GM19438 (cell line): ENCODE measurements at regions not wholly inside any gene's neighbourhood (a gene's known extent, or its start where the extent isn't known, plus 50 kb on each side); places are given as distances from the start of the nearest gene placed in this dataset.

ENCODE experiments used
- ATAC-seq: cut with Tn5 transposase; IDR thresholded peaks from one replicate; pipeline ENCODE4 v1.9.1; 2021; ENCODE audit warnings: low read depth; ENCODE audit not compliant: unreplicated experiment

GRCh38 chr12:118467641-118468305 lies 91.4 kb downstream of the SUDS3 start:
- no peak for ATAC-seq

DNA sequence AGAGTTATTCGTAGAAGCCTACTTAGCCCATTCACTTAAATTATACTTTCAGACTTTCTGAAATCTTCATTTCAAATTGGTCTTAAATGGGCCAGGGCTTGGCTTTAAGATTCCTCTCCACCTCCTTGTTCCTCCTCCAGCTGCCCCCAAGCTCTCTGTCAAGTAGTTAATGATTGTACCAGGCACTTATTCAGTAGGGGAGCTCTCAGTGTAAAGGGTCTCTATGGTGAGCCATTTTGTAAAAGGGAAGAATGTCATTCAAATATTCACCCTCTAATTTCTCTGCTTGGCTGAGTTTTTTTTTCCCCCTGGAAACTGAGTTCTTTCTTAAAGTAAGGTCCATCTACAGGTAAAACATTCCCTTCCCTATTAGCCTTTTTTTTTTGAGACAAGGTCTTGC lies 96.6 kb downstream of the SUDS3 start:
- no peak for ATAC-seq

GRCh38 chr12:118480235-118480634 lies 103.9 kb downstream of the SUDS3 start:
- no peak for ATAC-seq

DNA sequence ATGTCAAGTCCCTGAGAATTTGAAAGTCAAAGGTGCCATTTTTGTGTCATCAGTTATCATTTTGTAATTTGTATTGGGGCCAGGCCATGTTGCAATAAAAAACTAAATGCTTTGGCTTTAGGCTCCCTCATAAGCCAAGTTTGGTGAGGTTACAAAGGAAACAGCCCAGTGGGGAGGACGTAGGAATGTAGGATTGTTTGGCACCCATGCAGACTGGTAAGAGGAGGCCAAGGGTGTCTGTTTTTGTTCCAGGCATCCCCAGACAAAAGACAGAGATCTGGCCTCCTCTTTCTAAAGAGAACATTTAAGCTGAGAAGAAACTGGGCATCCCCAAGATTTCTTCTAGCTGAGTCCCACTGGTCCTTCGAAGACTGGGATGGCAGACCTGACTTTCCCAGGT lies 111.7 kb downstream of the SUDS3 start:
- no peak for ATAC-seq

DNA sequence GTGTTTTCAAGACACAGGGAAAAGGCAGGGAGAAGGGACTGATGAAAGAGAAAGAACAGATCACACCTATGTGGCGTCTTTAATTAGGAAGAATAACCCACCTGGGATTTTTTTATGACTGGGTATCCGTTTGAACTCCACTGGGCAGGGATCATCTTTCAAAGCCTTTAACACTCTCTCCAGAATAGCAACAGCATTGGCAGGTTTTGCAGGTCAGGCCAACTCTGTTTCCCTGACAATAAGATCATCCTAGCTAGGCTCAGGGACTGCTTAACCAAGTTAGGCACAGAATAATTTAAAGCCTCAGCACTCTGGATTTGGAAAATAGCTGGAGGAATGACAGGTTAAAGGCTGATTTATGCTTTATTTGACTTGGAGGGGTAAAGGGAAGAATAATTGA lies 117.6 kb downstream of the SUDS3 start:
- no peak for ATAC-seq

- ATAC-seq: no peak
Observed at GRCh38 chr12:118494776-118495175, 118.4 kb downstream of the SUDS3 start.

GRCh38 chr12:118495296-118495695 lies 118.9 kb downstream of the SUDS3 start:
- ATAC-seq: no peak

- ATAC-seq: no peak
Observed at GRCh38 chr12:118498171-118498570, 121.8 kb downstream of the SUDS3 start.

DNA sequence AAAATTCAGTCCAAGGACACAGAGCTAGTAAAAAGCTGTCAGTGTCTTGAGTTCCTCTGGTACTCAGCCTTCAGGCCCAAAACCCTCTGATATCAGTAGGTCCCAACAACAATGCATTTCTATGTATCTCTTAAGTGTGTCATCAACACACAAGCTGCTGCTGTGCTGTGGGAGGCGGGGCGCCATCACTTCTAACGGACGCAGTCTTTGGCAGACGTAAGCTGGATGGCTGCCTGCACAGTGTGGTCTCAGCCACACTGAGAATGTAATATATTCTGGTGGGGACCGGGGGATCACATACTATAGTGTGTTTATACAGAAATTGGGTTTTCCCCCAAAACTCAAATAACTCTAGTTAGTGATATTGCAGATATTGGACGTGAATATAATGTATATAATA lies 123.9 kb downstream of the SUDS3 start:
- ATAC-seq: no peak

DNA sequence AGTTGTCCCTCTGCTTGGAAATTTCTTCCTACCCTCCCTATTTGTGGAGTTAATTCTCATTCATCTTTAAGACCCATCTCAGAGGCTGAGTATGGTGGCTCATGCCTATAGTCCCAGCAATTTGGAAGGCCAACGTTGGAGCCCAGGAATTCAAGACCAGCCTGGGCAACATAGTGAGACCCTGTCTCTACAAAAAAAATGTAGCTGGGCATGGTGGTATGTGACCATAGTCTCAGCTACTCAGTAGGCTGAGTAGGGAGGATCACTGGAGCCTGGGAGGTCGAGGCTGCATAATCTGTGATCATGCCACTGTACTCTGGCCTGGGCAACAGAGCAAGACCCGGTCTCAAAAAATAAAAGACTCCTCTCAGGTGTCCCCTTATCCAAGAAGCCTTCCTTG lies 125.1 kb downstream of the SUDS3 start:
- no peak for ATAC-seq

DNA sequence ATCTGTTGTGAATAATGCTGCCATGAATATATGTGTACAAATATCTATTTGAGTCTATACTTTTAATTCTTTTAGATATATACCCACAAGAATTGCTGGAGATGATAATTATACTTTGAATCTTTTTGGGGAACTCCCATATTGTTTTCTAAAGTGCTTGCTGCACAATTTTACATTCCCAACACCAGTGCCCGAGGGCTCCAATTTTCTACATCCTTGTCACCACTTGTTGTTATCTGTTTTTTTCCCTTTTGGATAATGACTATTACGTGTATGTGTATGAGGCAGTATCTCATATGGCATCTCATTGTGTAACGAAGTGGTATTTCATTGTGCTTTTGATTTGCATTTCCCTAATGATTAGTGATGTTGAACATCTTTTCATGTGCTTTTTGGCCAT lies 127.1 kb downstream of the SUDS3 start:
- ATAC-seq: no peak

DNA sequence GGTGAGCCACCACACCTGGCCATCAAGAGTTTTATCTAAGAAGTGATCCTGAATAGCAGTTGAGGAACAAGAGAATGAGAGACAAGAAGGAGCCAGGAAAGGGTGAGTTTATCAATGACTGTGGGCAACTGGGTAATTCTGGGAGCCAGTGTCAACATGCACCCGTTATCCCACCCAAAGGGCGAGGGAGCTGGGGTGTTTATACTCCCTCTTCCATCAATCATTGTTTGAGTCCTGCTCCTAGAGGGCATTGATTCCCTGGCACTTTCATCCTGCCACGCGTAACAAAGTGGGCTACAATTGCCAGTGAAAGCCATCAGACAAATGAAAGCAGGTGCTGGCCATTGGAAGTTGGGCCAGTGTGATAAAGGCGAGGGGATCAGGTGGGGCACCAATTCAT lies 136.3 kb downstream of the SUDS3 start:
- ATAC-seq: no peak

GRCh38 chr12:118513611-118514010 lies 137.3 kb downstream of the SUDS3 start:
- no peak for ATAC-seq

GRCh38 chr12:118514297-118514696 lies 137.9 kb downstream of the SUDS3 start:
- no peak for ATAC-seq

DNA sequence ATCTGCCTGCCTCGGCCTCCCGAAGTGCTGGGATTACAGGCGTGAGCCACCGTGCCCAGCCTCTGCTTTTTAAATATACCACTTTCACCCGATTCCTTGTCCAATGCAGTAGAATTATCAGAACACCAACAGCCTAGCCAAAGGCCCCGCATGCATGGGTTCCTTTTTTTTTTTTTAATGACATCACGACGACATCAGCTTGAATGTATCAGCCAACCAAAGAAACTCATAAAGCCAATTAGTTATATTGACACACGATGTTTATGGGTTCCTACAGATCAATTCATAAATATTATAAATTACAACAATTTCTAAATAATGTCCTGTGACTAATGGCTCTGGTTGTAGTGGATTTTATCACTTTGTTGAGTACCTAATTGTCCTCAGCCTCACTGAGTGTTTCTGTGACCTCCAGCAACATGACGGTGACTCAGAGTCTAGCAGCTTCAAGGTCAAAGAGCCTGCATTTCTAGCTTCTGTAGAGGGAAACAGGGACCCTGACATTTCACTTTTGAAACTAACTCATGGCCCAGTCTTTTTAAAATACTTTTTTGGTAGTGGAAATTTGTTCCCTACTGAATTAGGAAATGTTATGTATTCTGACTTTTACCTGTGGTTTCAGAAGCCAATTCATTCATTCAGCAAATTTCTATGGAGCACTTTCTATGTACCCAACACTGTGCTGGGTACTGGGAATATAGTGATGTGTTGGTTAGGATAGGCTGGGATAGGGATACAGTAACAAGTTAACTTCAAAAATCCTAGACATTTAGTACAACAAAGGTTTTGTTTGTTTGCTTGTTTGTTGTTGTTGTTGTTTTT lies 144.1 kb downstream of the SUDS3 start:
- no peak for ATAC-seq

DNA sequence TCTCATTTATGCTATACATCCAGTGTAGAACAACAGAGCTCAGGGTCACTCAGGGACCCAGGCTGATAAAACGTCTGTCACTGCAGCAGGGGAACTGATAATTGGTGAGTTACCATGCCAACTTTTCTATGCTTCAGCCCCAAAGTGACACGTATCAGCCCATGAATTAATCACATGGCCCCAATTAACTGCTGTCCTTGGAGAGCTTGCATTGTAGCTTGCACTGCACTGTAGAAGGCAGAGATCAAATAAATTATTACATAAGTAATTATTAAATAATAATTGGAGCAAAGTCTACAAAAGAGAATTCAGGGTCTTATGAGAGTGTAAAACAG lies 144.6 kb downstream of the SUDS3 start:
- ATAC-seq: no peak

- no peak for ATAC-seq
Observed at GRCh38 chr12:118524446-118524845, 148.1 kb downstream of the SUDS3 start.

GRCh38 chr12:118525216-118525615 lies 148.9 kb downstream of the SUDS3 start:
- no peak for ATAC-seq

- no peak for ATAC-seq
Observed at GRCh38 chr12:118526255-118527095, 150.1 kb downstream of the SUDS3 start.

DNA sequence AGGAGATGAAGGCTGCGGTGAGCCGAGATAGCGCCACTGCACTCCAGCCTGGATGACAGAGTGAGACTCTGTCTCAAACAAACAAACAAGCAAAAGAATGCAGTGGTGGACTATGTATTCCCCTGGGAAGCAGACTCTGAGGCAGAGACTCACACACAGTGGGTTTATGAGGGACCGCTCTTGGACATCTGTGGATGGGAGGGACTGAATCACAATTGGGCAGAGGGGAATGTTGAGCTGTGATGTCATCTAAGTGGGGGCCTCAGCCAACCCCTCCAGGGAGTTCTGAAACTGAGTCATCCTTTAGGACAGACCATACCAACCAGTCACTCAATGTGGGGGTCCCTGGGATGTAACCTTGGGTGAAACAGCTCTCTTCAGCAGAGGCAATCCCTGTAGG lies 151.0 kb downstream of the SUDS3 start:
- ATAC-seq: no peak

- ATAC-seq: no peak
Observed at GRCh38 chr12:118528625-118529024, 152.3 kb downstream of the SUDS3 start.
